ENCODE measurements at regions not wholly inside any gene's neighbourhood (a gene's known extent, or its start where the extent isn't known, plus 50 kb on each side); places are given as distances from the start of the nearest gene placed in this dataset.

- Histone ChIP-seq H3K4me1 (ENCODE audit: low read length) (no peaks in the 10 kb centered on the region), H3K4me2 (ENCODE audit: low read depth, low read length) (no peak overlapping the region), H3K36me3 (replicated peaks; ENCODE audit: insufficient read depth, low read length) (no peaks in the 10 kb centered on the region), H3K4me3 (ENCODE audit: low read length) (no peak overlapping the region), H3K27me3 (replicated peaks; ENCODE audit: insufficient read depth, low read length) (no peaks in the 10 kb centered on the region), H4K20me1 (ENCODE audit: insufficient read depth, low read length) (no peaks in the 10 kb centered on the region), H3K9ac (ENCODE audit: low read length) (no peak overlapping the region), H3K9me2 (replicated peaks; ENCODE audit: insufficient read depth, low read length) (no peaks in the 10 kb centered on the region), H3K27ac (ENCODE audit: low read length) (no peak overlapping the region), H3K9me3 (replicated peaks; ENCODE audit: insufficient read depth, low read length) (no peaks in the 10 kb centered on the region), H2AFZ (ENCODE audit: low read length) (no peak overlapping the region), H3F3A (ENCODE audit: insufficient read depth, low read length) (no peaks in the 10 kb centered on the region), H3K79me2 (ENCODE audit: low read length) (no peaks in the 10 kb centered on the region)
- TF ChIP-seq CTCF (IDR thresholded peaks at IDR 0.05; ENCODE audit: low read length) (no peak), EZH2 (optimal IDR thresholded peaks at IDR 0.05; ENCODE audit: low read depth, low read length) (no peak), EZH2phosphoT487 (IDR thresholded peaks at IDR 0.05; ENCODE audit: low read length) (no peak)
- no peak for DNase-seq
Observed at GRCh38 chr18:47747260-47747795, 183.1 kb downstream of the SMAD2 start.

GRCh38 chr18:47746615-47747014, 183.8 kb downstream of the SMAD2 start:
- H2AFZ ChIP-seq (ENCODE audit: low read length): no peak overlapping the region
- no peak for DNase-seq
- no peaks in the 10 kb centered on the region for H3K9me3 ChIP-seq (replicated peaks; ENCODE audit: insufficient read depth, low read length)
- no peaks in the 10 kb centered on the region for H4K20me1 ChIP-seq (ENCODE audit: insufficient read depth, low read length)
- H3K79me2 ChIP-seq (ENCODE audit: low read length): no peaks in the 10 kb centered on the region
- H3K4me2 ChIP-seq (ENCODE audit: low read depth, low read length): no peak overlapping the region
- H3K4me1 ChIP-seq (ENCODE audit: low read length): no peaks in the 10 kb centered on the region
- H3K9ac ChIP-seq (ENCODE audit: low read length): no peak overlapping the region
- H3K4me3 ChIP-seq (ENCODE audit: low read length): no peak overlapping the region
- no peaks in the 10 kb centered on the region for H3K27me3 ChIP-seq (replicated peaks; ENCODE audit: insufficient read depth, low read length)
- H3F3A ChIP-seq (ENCODE audit: insufficient read depth, low read length): no peaks in the 10 kb centered on the region
- H3K27ac ChIP-seq (ENCODE audit: low read length): no peak overlapping the region
- no peaks in the 10 kb centered on the region for H3K9me2 ChIP-seq (replicated peaks; ENCODE audit: insufficient read depth, low read length)
- no peak for TF ChIP-seq EZH2 (optimal IDR thresholded peaks at IDR 0.05; ENCODE audit: low read depth, low read length)
- TF ChIP-seq CTCF (IDR thresholded peaks at IDR 0.05; ENCODE audit: low read length): no peak
- TF ChIP-seq EZH2phosphoT487 (IDR thresholded peaks at IDR 0.05; ENCODE audit: low read length): no peak
- no peaks in the 10 kb centered on the region for H3K36me3 ChIP-seq (replicated peaks; ENCODE audit: insufficient read depth, low read length)

GRCh38 chr18:47745227-47745626, 185.2 kb downstream of the SMAD2 start:
- Histone ChIP-seq H3K79me2 (ENCODE audit: low read length) (no peaks in the 10 kb centered on the region), H3K4me3 (ENCODE audit: low read length) (no peak overlapping the region), H3K4me1 (ENCODE audit: low read length) (no peaks in the 10 kb centered on the region), H3K4me2 (ENCODE audit: low read depth, low read length) (no peak overlapping the region), H3K36me3 (replicated peaks; ENCODE audit: insufficient read depth, low read length) (no peaks in the 10 kb centered on the region), H3K9me2 (replicated peaks; ENCODE audit: insufficient read depth, low read length) (no peaks in the 10 kb centered on the region), H3F3A (ENCODE audit: insufficient read depth, low read length) (no peaks in the 10 kb centered on the region), H2AFZ (ENCODE audit: low read length) (no peak overlapping the region), H3K9me3 (replicated peaks; ENCODE audit: insufficient read depth, low read length) (no peaks in the 10 kb centered on the region), H3K9ac (ENCODE audit: low read length) (no peak overlapping the region), H3K27me3 (replicated peaks; ENCODE audit: insufficient read depth, low read length) (no peaks in the 10 kb centered on the region), H4K20me1 (ENCODE audit: insufficient read depth, low read length) (no peaks in the 10 kb centered on the region), H3K27ac (ENCODE audit: low read length) (no peak overlapping the region)
- TF ChIP-seq EZH2 (optimal IDR thresholded peaks at IDR 0.05; ENCODE audit: low read depth, low read length): no peak
- TF ChIP-seq EZH2phosphoT487 (IDR thresholded peaks at IDR 0.05; ENCODE audit: low read length): no peak
- TF ChIP-seq CTCF (IDR thresholded peaks at IDR 0.05; ENCODE audit: low read length): no peak
- no peak for DNase-seq

Measured in MM.1S (cell line).